ENCODE measurements at regions not wholly inside any gene's neighbourhood (a gene's known extent, or its start where the extent isn't known, plus 50 kb on each side); places are given as distances from the start of the nearest gene placed in this dataset.

DNA sequence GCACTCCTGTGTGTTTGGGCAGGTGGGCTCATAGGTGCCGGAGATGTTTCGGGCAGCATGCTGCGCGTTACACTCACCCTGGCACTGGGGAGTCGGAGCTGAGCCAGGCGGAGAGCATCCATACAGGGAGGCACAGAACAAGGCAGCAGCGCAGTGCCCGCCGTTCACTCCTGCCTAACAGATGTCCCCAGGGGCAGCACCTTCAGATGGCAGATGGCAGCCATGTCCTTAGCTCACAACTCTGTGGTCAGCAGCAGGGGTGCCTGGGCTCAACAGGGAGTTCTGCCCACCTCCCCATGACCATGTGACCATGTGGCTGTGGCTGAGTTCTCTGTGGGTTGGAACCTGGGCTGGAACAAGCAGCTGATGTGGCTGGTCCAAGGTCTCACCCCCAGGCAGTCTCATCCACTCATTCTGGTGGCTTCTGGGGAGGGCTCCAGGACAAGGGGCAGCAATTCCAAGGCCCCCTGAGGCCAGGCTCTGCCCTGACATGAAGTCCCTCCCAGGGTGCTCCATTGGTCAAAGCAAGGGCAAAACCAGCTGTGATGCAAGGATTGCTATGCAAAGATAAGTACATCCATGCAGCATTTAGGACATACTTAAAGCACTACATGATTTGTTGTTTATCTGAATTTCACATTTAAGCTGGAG is 64.2 kb downstream of the MRPL36 start (continued):
- TF ChIP-seq, protein P1, sequence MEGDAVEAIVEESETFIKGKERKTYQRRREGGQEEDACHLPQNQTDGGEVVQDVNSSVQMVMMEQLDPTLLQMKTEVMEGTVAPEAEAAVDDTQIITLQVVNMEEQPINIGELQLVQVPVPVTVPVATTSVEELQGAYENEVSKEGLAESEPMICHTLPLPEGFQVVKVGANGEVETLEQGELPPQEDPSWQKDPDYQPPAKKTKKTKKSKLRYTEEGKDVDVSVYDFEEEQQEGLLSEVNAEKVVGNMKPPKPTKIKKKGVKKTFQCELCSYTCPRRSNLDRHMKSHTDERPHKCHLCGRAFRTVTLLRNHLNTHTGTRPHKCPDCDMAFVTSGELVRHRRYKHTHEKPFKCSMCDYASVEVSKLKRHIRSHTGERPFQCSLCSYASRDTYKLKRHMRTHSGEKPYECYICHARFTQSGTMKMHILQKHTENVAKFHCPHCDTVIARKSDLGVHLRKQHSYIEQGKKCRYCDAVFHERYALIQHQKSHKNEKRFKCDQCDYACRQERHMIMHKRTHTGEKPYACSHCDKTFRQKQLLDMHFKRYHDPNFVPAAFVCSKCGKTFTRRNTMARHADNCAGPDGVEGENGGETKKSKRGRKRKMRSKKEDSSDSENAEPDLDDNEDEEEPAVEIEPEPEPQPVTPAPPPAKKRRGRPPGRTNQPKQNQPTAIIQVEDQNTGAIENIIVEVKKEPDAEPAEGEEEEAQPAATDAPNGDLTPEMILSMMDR (IDR thresholded peaks at IDR 0.05): no peak
- TF ChIP-seq, protein P2, sequence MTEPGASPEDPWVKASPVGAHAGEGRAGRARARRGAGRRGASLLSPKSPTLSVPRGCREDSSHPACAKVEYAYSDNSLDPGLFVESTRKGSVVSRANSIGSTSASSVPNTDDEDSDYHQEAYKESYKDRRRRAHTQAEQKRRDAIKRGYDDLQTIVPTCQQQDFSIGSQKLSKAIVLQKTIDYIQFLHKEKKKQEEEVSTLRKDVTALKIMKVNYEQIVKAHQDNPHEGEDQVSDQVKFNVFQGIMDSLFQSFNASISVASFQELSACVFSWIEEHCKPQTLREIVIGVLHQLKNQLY (CRISPR knock-in tag; IDR thresholded peaks at IDR 0.05): no peak
- TF ChIP-seq TEAD1 (CRISPR knock-in tag; IDR thresholded peaks at IDR 0.05): no peak

DNA sequence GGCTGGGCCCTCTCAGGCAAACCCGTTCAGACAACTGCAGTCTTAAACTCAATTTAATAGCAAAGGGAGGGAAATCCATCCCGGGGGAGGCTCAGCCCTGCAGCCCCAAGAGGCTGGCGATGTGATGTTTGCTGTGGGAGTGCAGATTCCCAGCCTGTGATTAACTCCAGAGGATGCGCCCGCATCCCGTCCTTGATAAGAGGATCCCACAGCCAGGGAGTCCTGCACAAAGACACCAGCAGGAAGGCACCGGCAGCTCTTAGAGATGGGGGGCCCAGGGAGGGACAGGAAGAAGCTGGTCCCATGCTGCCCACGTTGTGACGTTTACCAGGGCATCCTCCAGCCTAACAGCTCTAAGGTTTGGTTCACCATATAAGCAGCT is 64.7 kb downstream of the MRPL36 start:
- H3K4me1 Mint-ChIP-seq: no peaks in the 10 kb centered on the region
- ChIA-PET POLR2A (no interaction called here), CTCF (interaction anchor here (1.3 to 1.9 kb wide), 3 partner anchors 28 to 304 kb away, joined by 4 to 5 read pairs (median 4); no protein-coding TSS in a partner anchor)
- no peak for TF ChIP-seq TP53 (CRISPR knock-in tag; IDR thresholded peaks at IDR 0.05)
- TF ChIP-seq NFATC4 (CRISPR knock-in tag; IDR thresholded peaks at IDR 0.05): no peak
- TF ChIP-seq ESRRA (CRISPR knock-in tag; IDR thresholded peaks at IDR 0.05; ENCODE audit: borderline replicate concordance): no peak
- TF ChIP-seq GRHL2 (CRISPR knock-in tag; IDR thresholded peaks at IDR 0.05; ENCODE audit: insufficient replicate concordance, severe bottlenecking): no peak
- TF ChIP-seq ZNF416 (CRISPR knock-in tag; IDR thresholded peaks at IDR 0.05): no peak
- TF ChIP-seq, protein P2 (CRISPR knock-in tag; IDR thresholded peaks at IDR 0.05): no peak
- TF ChIP-seq, protein P3, sequence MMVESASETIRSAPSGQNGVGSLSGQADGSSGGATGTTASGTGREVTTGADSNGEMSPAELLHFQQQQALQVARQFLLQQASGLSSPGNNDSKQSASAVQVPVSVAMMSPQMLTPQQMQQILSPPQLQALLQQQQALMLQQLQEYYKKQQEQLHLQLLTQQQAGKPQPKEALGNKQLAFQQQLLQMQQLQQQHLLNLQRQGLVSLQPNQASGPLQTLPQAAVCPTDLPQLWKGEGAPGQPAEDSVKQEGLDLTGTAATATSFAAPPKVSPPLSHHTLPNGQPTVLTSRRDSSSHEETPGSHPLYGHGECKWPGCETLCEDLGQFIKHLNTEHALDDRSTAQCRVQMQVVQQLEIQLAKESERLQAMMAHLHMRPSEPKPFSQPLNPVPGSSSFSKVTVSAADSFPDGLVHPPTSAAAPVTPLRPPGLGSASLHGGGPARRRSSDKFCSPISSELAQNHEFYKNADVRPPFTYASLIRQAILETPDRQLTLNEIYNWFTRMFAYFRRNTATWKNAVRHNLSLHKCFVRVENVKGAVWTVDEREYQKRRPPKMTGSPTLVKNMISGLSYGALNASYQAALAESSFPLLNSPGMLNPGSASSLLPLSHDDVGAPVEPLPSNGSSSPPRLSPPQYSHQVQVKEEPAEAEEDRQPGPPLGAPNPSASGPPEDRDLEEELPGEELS (CRISPR knock-in tag; IDR thresholded peaks at IDR 0.05): no peak
- TF ChIP-seq ZNF671 (CRISPR knock-in tag; IDR thresholded peaks at IDR 0.05): no peak
- TF ChIP-seq ATF1 (CRISPR knock-in tag; IDR thresholded peaks at IDR 0.05): no peak
- no peak for TF ChIP-seq JAZF1 (CRISPR knock-in tag; IDR thresholded peaks at IDR 0.05)
- TF ChIP-seq ZBTB21 (CRISPR knock-in tag; IDR thresholded peaks at IDR 0.05; ENCODE audit: borderline replicate concordance): no peak
- no peak for TF ChIP-seq ZNF138 (CRISPR knock-in tag; conservative IDR thresholded peaks at IDR 0.05)
- no peak for TF ChIP-seq FOXK1 (CRISPR knock-in tag; IDR thresholded peaks at IDR 0.05)
- no peak for TF ChIP-seq CBFB (CRISPR knock-in tag; IDR thresholded peaks at IDR 0.05; ENCODE audit: low read depth)
- peaks cover 13% of the 10 kb centered on the region for H3K9me3 Mint-ChIP-seq
- no peak overlapping the region for H3K4me3 Mint-ChIP-seq
- H3K27me3 Mint-ChIP-seq (ENCODE audit: low read depth): peaks cover 4% of the 10 kb centered on the region; the same call in 1 of the 2 replicates
- H3K27ac Mint-ChIP-seq: no peak overlapping the region
- no peak for DNase-seq (ENCODE audit: low spot score)
- ATAC-seq: no peak
- H3K36me3 Mint-ChIP-seq: peaks cover 7% of the 10 kb centered on the region

DNA sequence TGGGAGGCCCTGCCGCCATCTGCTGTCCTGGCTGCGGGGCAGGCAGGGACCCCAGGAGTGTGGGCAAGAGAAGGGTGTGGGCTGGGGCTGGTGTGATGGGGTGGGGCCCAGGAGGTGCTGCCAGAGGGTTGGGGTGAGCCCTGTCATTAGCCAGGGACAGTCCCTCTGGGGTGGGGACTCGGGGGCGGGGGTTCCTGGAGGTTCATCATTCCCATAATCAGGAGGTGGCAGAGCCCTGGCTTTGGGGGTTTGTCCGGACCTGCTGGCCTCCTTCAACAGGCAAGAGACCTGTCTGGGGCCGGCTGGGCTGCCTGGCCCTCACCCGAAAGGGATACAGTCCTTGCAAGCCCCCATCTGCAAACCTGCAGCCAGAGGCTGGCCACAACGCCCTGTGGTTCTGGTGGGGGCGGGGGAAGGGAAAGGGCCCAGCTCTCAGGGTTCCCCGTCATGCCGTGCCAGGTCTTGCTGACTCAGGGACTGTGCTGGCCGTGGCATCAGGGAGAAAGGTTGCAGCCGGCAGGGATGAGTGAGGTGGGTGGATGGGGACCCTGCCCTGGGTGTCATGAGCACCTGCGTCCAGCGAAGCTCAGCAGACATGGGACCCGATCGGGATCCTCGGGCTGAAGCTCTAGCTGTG is 65.2 kb downstream of the MRPL36 start:
- Mint-ChIP-seq H3K9me3 (peaks cover 8% of the 10 kb centered on the region), H3K4me3 (no peak overlapping the region), H3K4me1 (no peaks in the 10 kb centered on the region), H3K36me3 (peaks cover 2% of the 10 kb centered on the region; the same call in 1 of the 2 replicates), H3K27ac (no peak overlapping the region), H3K27me3 (ENCODE audit: low read depth) (peaks cover 2% of the 10 kb centered on the region; the same call in 1 of the 2 replicates)
- POLR2A ChIA-PET: no interaction called here
- TF ChIP-seq JAZF1 (CRISPR knock-in tag; IDR thresholded peaks at IDR 0.05): no peak
- TF ChIP-seq, protein P4, sequence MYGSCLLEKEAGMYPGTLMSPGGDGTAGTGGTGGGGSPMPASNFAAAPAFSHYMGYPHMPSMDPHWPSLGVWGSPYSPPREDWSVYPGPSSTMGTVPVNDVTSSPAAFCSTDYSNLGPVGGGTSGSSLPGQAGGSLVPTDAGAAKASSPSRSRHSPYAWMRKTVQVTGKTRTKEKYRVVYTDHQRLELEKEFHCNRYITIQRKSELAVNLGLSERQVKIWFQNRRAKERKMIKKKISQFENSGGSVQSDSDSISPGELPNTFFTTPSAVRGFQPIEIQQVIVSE (CRISPR knock-in tag; IDR thresholded peaks at IDR 0.05; ENCODE audit: borderline replicate concordance): no peak
- TF ChIP-seq, protein P5, sequence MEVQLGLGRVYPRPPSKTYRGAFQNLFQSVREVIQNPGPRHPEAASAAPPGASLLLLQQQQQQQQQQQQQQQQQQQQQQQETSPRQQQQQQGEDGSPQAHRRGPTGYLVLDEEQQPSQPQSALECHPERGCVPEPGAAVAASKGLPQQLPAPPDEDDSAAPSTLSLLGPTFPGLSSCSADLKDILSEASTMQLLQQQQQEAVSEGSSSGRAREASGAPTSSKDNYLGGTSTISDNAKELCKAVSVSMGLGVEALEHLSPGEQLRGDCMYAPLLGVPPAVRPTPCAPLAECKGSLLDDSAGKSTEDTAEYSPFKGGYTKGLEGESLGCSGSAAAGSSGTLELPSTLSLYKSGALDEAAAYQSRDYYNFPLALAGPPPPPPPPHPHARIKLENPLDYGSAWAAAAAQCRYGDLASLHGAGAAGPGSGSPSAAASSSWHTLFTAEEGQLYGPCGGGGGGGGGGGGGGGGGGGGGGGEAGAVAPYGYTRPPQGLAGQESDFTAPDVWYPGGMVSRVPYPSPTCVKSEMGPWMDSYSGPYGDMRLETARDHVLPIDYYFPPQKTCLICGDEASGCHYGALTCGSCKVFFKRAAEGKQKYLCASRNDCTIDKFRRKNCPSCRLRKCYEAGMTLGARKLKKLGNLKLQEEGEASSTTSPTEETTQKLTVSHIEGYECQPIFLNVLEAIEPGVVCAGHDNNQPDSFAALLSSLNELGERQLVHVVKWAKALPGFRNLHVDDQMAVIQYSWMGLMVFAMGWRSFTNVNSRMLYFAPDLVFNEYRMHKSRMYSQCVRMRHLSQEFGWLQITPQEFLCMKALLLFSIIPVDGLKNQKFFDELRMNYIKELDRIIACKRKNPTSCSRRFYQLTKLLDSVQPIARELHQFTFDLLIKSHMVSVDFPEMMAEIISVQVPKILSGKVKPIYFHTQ (CRISPR knock-in tag; IDR thresholded peaks at IDR 0.05): no peak
- no peak for TF ChIP-seq ELF4 (CRISPR knock-in tag; IDR thresholded peaks at IDR 0.05; ENCODE audit: low read depth)
- TF ChIP-seq NFE2L1 (CRISPR knock-in tag; IDR thresholded peaks at IDR 0.05): no peak
- no peak for TF ChIP-seq ZNF396 (CRISPR knock-in tag; IDR thresholded peaks at IDR 0.05; ENCODE audit: borderline replicate concordance)
- no peak for TF ChIP-seq HMGA2 (CRISPR knock-in tag; IDR thresholded peaks at IDR 0.05)
- no peak for TF ChIP-seq CBFB (CRISPR knock-in tag; IDR thresholded peaks at IDR 0.05; ENCODE audit: low read depth)
- DNase-seq (ENCODE audit: low spot score): no peak
- ATAC-seq: no peak
- CTCF ChIA-PET: interaction anchor here (0.7 to 1.9 kb wide), 3 partner anchors 9 to 39 kb away, joined by 3 to 6 read pairs (median 4); no protein-coding TSS in a partner anchor

Measured in WTC11 (cell line).